HUES6 (cell line): ENCODE measurements at regions not wholly inside any gene's neighbourhood (a gene's known extent, or its start where the extent isn't known, plus 50 kb on each side); places are given as distances from the start of the nearest gene placed in this dataset.
A peak's percentile ranks its signal among the peaks of the same experiment; 100 is the strongest.

ENCODE experiments used
- H3K27ac ChIP-seq: 2 replicates; pipeline ENCODE4 v1.7.0; 2013; ENCODE audit warnings: low read depth, mild to moderate bottlenecking, low read length, inconsistent platforms
- H3K27me3 ChIP-seq: 2 replicates; pipeline ENCODE4 v1.6.1; 2013; ENCODE audit warnings: low read length; ENCODE audit not compliant: control insufficient read depth, insufficient read depth
- H3K36me3 ChIP-seq: 2 replicates; pipeline ENCODE4 v1.6.1; 2013; ENCODE audit warnings: low read length; ENCODE audit not compliant: control insufficient read depth, insufficient read depth
- H3K4me1 ChIP-seq: 2 replicates; pipeline ENCODE4 v1.6.1; 2013; ENCODE audit warnings: low read length; ENCODE audit not compliant: control insufficient read depth, insufficient read depth
- H3K4me3 ChIP-seq: 2 replicates; pipeline ENCODE4 v1.5.1; 2013; ENCODE audit warnings: low read depth, low read length
- H3K9ac ChIP-seq: one replicate; pipeline ENCODE4 v1.6.1; 2013; ENCODE audit warnings: mild to moderate bottlenecking, low read length
- H3K9me3 ChIP-seq: 2 replicates; pipeline ENCODE4 v1.6.1; 2013; ENCODE audit warnings: low read depth, low read length; ENCODE audit not compliant: control insufficient read depth, insufficient read depth

DNA sequence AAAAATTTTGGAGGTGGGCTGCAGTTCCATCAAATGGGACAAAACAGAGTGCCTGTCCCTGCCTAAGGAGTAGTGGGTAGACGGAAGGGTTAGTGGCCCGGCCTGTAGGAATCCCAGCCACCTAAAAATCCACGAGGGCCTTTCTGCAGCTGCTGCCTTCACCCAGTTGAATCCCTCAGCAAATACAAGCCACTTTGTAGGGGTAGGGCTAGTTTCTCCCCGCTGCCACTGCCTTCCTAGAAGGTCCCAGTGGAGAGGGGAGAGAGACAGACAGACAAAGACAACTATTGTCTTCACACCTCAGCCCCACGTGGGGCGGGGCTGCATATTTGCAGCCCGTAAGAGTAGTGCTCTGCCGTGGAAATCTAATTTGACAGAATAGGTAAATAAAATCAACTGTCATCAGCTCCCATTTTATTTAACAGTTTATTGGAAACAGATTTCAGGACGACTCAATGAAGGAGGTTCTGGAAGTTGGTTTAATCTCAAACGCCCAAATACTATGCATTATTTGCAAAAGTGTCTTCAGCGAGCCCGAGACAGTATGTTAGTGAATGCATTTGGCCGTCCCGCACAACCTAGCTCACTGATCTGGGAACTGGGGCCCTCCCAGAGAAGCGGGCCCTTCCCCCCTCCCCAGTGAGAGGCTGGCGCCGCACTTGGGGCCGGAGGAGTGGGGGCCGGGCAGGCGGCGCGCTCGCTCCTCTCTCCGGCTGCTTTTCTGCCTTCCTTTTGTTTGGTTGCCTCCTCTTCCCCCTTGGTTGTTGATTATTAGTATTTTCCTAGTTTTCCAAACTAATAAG lies 67.6 kb upstream of the TBCA start:
- Histone ChIP-seq H3K9me3 (no peaks in the 10 kb centered on the region), H3K9ac (peak overlapping the region; percentile 31), H3K4me1 (peaks cover 37% of the 10 kb centered on the region), H3K27me3 (peaks cover 100% of the 10 kb centered on the region), H3K27ac (no peak overlapping the region), H3K36me3 (no peaks in the 10 kb centered on the region), H3K4me3 (peak overlapping the region; percentile 66)

DNA sequence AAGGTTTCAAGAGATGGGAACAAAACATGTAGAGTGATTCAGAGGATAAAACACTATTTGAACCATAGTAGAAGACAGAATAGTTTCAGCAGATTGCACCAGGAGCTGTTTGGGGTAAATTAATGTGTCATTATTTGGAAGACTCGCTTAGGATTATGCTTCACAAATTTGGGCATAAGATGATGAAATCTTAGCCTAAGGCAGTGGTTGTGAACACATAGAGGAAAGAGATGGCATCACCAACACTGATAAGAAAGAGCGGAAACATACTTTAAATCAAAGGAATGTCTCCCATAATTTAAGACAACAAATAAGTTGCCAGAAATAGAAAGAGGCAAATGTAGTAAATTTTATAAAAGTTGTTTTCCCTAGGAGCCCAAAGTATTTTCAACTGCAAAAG lies 66.1 kb upstream of the TBCA start:
- Histone ChIP-seq H3K27me3 (peaks cover 92% of the 10 kb centered on the region), H3K9me3 (no peaks in the 10 kb centered on the region), H3K9ac (no peak overlapping the region), H3K36me3 (no peaks in the 10 kb centered on the region), H3K4me1 (peaks cover 26% of the 10 kb centered on the region), H3K4me3 (no peak overlapping the region), H3K27ac (no peak overlapping the region)

DNA sequence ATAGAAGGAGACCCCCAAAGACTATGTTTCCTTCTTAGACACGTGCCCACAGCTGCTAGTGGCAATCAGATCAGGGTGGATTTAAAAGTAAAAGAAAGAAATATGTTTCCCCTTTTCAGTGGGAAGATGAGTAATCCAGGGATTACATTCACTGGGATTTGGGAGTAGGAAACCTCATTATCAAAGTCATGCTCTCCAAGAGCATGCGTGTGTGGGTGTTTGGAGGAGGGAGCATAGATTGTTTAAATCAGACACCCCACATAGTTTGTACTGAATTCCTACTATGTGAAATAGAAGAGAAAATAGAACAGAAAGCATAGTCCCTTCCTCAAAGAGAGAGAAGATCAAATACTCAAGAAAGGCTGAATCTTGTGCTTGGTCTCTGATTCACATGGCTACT lies 65.5 kb upstream of the TBCA start:
- Histone ChIP-seq H3K9ac (no peak overlapping the region), H3K36me3 (no peaks in the 10 kb centered on the region), H3K4me3 (no peak overlapping the region), H3K27me3 (peaks cover 86% of the 10 kb centered on the region), H3K4me1 (peaks cover 20% of the 10 kb centered on the region), H3K27ac (no peak overlapping the region), H3K9me3 (no peaks in the 10 kb centered on the region)

DNA sequence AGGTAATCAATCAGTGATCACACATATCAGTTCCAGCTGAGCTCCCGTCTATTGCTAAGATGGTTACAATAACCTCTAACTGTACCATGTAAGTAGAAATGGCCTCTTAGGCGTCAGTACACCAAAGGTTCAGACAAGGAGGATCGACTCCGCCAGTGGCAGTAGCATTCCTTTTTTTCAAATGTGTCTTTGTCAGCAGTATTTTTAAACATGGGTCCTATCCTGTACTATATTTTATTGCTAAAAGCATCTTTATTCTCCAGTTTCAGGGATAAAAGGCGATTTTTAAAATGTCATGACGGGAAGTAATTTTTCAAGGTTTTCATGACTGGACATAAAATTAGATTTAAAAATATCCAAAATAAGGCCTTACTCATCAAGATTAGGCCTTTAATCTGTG lies 64.8 kb upstream of the TBCA start:
- no peak overlapping the region for H3K9ac ChIP-seq
- no peak overlapping the region for H3K27ac ChIP-seq
- H3K4me3 ChIP-seq = no peak overlapping the region
- H3K36me3 ChIP-seq = no peaks in the 10 kb centered on the region
- H3K4me1 ChIP-seq = peaks cover 15% of the 10 kb centered on the region
- peaks cover 83% of the 10 kb centered on the region for H3K27me3 ChIP-seq
- no peaks in the 10 kb centered on the region for H3K9me3 ChIP-seq

DNA sequence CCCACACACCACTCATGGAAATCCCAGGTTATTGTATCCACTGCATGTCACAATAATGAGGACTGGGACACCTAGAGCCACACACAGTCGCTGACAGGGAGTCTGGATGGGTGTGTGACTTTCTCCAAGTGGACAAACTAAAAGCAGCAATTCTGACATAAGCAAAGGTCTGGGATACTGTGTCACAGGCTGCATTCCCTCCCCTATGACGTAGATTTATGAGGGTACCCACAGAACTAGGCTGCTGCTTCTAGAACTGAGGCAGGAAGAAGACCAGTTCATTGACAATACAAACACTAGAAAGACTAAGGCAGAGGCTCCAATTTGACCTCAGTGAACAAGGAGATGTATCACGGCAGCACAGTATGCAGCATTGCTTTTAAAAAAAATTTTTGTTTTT lies 63.6 kb upstream of the TBCA start:
- Histone ChIP-seq H3K4me1 (peaks cover 12% of the 10 kb centered on the region), H3K27ac (no peak overlapping the region), H3K9ac (no peak overlapping the region), H3K4me3 (no peak overlapping the region), H3K9me3 (no peaks in the 10 kb centered on the region), H3K27me3 (peaks cover 71% of the 10 kb centered on the region), H3K36me3 (no peaks in the 10 kb centered on the region)

DNA sequence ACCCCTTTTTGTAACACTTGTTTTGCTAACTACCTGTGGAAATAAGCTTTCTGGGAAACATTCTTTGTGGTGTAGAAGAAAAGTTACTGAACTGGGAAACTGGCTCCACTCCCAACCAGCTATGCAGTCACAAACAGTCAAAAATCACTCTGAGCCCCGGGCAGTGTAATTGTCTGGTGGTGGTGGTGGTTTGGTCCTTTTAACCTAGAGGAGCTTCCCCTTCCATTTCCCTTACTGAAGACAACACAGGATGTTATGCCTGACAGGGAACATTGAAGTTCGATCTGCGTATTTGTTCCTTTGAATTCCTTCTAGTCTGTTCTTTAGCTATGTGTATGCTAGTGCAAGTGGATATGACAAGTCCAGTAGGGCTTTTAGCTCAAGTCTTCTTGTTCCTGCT lies 56.8 kb upstream of the TBCA start:
- H3K4me3 ChIP-seq = no peak overlapping the region
- H3K9me3 ChIP-seq = no peaks in the 10 kb centered on the region; the same call in 1 of the 2 replicates
- H3K9ac ChIP-seq = no peak overlapping the region
- H3K4me1 ChIP-seq = peaks cover 11% of the 10 kb centered on the region
- peaks cover 5% of the 10 kb centered on the region; the same call in 1 of the 2 replicates for H3K27me3 ChIP-seq
- no peak overlapping the region for H3K27ac ChIP-seq
- H3K36me3 ChIP-seq = no peaks in the 10 kb centered on the region

DNA sequence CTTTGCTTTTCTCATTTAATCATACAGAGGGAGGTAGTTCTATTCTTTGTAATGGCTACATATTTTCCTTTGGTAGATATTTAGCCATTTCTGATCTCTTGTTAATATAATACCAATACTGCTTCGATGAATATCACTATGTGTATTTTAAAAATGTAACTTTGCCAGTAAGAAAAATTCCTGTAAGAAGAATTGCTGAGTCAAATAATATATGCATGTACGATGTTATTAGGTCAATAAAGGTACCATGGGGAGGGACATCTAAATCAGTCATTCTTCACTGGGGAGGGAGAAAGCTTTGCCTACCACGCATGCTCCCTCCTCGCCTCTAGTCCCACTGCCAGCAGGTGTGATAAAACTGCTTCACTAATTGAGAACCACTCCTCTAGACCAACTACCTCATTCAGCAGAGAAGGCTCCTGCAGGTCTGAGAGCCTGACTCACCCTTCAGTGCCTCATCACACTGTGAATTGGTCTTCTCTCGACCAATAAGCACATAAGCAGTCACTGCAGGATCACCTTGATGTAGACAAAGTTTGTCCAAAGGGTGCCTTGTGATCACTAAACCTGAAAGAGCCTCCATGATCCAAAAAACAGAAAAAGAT lies 56.1 kb upstream of the TBCA start:
- Histone ChIP-seq H3K4me3 (no peak overlapping the region), H3K36me3 (no peaks in the 10 kb centered on the region), H3K27me3 (peaks cover 5% of the 10 kb centered on the region; the same call in 1 of the 2 replicates), H3K27ac (no peak overlapping the region), H3K9ac (no peak overlapping the region), H3K9me3 (no peaks in the 10 kb centered on the region; the same call in 1 of the 2 replicates), H3K4me1 (peaks cover 11% of the 10 kb centered on the region)

DNA sequence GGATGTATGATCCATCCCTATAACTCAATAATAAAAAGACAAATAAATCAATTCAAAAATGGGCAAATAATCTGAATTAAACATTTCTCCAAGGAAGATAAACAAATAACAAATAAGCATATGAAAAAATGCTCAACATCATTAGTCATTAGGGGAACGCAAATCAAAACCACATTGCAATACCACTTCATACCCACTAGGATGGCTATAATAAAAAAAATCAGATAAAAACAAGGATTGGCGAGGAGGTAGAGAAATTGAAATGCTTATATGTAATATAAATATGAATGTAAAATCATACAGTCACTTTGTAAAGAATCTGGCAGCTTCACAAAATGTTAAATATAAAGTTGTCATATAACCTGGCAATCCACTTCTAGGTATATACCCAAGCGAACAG lies 52.3 kb upstream of the TBCA start:
- Histone ChIP-seq H3K4me1 (peaks cover 18% of the 10 kb centered on the region), H3K4me3 (no peak overlapping the region), H3K9me3 (no peaks in the 10 kb centered on the region; the same call in 1 of the 2 replicates), H3K27ac (no peak overlapping the region), H3K9ac (no peak overlapping the region), H3K36me3 (no peaks in the 10 kb centered on the region), H3K27me3 (no peaks in the 10 kb centered on the region; the same call in 1 of the 2 replicates)
